DMS53 treated with DMSO at 0.1 percent for 48 hours (cell line): ENCODE measurements at regions not wholly inside any gene's neighbourhood (a gene's known extent, or its start where the extent isn't known, plus 50 kb on each side); places are given as distances from the start of the nearest gene placed in this dataset.
"Not testable (repeated sequence)": the region's sequence is repeated elsewhere in the genome, so short reads cannot be mapped to it uniquely, and the experiment has no call there.

ENCODE experiments used
- DNase-seq: peaks from one replicate; lab custom pipeline; 2025; ENCODE audit not compliant: unreplicated experiment; lab: John Stamatoyannopoulos, UW

GRCh38 chr4:158397781-158398180 is 123.9 kb upstream of the RXFP1 start:
- DNase-seq, result no peak

GRCh38 chr4:158407961-158408360 is 113.7 kb upstream of the RXFP1 start:
- DNase-seq, result not testable (repeated sequence)

GRCh38 chr4:158410272-158410671 is 111.4 kb upstream of the RXFP1 start:
- DNase-seq, result no peak

GRCh38 chr4:158411269-158411668 is 110.4 kb upstream of the RXFP1 start:
- DNase-seq, result no peak

- DNase-seq, result not testable (repeated sequence)
Observed at GRCh38 chr4:158418679-158419078, 103.0 kb upstream of the RXFP1 start.

- no peak for DNase-seq
Observed at GRCh38 chr4:158420782-158421181, 100.9 kb upstream of the RXFP1 start.

GRCh38 chr4:158422546-158422945 is 99.1 kb upstream of the RXFP1 start:
- no peak for DNase-seq

GRCh38 chr4:158428242-158428641 is 93.4 kb upstream of the RXFP1 start:
- DNase-seq, result no peak

- no peak for DNase-seq
Observed at GRCh38 chr4:158442736-158443135, 78.9 kb upstream of the RXFP1 start.

GRCh38 chr4:158443731-158444130 is 78.0 kb upstream of the RXFP1 start:
- DNase-seq, result no peak

GRCh38 chr4:158444621-158445020 is 77.1 kb upstream of the RXFP1 start:
- DNase-seq, result no peak

- DNase-seq, result no peak
Observed at GRCh38 chr4:158446106-158446505, 75.6 kb upstream of the RXFP1 start.

GRCh38 chr4:158450741-158451140 is 70.9 kb upstream of the RXFP1 start:
- DNase-seq, result no peak

GRCh38 chr4:158452116-158452515 is 69.6 kb upstream of the RXFP1 start:
- DNase-seq, result not testable (repeated sequence)

- DNase-seq, result no peak
Observed at GRCh38 chr4:158458271-158458895, 63.3 kb upstream of the RXFP1 start.

GRCh38 chr4:158459085-158459820 is 62.4 kb upstream of the RXFP1 start:
- DNase-seq, result no peak

- DNase-seq, result no peak
Observed at GRCh38 chr4:158461336-158461735, 60.3 kb upstream of the RXFP1 start.

GRCh38 chr4:158462611-158463010 is 59.1 kb upstream of the RXFP1 start:
- DNase-seq, result no peak
